NCI-H446 treated with DMSO at 0.1 percent for 48 hours (cell line): ENCODE measurements at regions not wholly inside any gene's neighbourhood (a gene's known extent, or its start where the extent isn't known, plus 50 kb on each side); places are given as distances from the start of the nearest gene placed in this dataset.
"Not testable (repeated sequence)": the region's sequence is repeated elsewhere in the genome, so short reads cannot be mapped to it uniquely, and the experiment has no call there.

Source experiments
- DNase-seq: peaks from one replicate; lab custom pipeline; 2025; lab: John Stamatoyannopoulos, UW

DNA sequence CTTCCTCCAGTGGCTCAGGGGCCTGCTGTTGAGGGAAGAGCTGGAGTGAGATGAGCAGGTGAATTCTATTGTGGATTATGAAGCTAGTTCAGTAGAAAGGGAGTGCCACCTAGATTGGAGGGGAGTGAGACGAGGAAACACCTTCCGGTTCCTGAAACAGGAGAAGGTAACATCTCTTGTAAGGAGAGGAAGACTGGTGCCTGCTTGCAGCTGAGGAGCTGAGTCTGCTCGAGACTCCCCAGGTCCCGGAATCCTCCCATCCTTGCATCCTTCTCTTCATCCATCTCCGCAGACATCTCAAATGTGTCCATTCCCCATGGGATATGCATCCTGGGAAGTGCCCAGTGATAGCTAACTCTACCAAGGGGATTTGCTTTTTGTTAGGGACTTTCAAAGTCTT is 242.9 kb upstream of the ZFP64 start:
- no peak for DNase-seq

DNA sequence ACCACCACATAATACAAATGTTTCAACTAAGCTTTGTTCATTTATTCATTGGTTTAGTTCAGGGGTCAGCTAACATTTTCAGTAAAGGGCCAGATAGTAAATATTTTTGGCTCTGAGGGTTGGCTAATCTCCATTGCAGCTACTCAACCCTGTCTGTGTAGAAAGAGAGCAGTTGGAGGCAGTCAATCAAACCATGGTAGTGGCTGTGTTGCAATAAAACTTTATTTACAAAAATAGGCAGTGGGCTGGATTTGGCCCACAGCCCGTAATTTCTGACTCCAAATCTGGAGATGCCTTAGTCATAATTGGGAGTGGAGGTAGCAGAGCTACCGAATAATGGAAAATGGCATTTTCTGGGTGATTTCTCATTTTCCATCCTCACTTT is 242.5 kb upstream of the ZFP64 start:
- DNase-seq: no peak

DNA sequence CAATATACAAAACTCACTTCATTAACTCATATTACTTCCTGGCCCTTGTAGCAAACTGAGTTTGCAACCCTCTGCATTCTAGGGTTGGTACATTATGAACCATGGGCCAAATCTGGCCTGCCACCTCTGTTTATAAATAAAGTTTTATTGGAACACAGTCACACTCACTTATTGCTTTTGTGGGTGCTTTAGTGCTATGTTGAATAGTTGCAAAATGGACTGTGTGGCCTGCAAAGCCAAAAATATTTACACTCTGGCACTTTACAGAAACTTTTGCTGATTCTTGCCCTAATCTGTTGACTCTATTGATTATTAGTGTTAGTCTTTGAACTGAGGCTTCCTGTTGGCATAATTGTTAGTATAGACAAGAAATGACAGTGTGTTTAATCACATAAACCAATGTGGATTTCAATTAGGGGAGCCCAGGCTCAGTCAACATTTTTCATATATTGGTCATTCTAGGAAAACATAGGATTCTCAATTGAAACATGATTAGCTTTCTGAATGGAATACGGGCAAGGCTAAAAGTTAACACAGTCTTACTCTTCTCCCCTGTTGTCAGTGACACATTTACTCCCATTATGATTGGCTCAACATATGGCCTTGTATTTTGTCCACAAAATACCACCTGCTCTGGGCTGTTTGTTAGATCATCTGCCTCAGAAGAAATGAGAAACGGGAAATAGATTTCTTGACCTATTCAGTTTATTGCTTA is 241.9 kb upstream of the ZFP64 start:
- DNase-seq: no peak

DNA sequence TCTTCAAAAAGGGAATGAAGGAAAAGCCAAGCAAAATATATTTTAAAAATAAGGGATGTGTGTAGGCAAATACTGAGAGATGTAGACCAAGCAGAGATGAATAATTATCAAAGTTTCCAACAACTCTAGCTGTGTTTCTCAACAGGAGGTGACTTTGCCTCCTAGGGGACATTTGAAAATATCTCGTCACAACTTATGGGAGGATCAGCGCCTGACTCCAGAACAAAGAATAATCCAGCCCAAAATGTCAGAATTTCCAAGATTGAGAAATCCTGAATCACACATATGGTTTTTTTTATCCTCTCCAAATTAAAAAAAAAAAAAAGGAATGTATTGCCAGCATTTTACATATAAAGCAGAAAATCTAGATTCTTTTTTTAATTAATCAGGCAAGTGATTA is 241.2 kb upstream of the ZFP64 start:
- DNase-seq: no peak

DNA sequence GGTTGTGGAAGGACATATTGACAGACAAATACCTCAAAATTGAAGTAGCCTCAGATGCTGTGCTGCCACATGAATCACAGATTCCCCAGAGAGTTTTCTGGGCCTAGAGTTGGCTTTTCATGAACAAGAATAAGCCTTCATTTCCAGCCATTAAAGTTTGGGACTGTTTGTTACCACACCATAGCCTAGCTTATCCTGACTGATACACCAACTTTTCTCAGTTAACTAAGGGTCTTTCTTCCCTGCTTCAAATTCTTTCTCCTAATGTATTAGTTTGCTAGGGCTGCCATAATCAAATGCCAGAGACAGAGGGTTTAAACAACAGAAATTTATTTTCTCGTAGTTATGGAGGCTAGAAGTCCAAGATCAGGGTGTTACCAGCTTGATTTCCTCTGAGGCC is 237.4 kb upstream of the ZFP64 start:
- no peak for DNase-seq

DNA sequence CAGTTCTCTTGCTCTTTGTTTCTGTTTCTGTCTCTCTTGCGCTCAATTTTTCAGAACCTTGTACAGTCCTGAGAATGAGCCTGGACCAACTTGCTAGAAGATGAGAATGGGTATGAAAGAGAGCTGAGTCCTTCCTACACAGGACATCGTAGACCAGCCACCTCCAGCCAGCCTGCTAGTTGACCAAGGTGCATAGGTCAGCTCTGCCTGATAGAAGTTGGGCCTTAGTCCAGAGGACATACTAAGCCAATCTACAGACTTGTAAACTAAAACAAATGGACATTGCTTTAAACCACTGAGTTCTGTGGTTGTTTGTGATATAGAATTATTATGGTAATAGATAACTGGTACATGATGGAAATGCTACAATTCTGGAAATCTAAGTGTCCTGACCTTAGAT is 236.4 kb upstream of the ZFP64 start:
- no peak for DNase-seq

DNA sequence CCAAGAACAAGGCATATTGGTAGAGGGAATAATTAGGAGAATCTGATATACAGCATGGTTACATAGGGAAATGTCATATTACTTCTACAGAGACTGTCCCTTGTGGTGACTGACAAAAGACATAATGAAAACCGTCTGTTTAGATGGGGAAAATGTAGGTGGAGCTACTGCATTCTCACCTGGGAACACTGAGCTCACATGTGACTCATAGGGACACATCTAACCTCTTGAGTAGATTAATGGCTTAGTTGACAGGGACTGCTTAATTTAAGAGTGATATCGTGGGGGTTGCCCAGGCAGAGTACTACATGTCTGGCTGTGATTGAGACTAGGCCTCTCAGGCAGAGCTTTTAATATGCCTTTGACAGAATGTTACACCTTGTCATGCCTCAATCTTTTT is 235.3 kb upstream of the ZFP64 start:
- DNase-seq: no peak

DNA sequence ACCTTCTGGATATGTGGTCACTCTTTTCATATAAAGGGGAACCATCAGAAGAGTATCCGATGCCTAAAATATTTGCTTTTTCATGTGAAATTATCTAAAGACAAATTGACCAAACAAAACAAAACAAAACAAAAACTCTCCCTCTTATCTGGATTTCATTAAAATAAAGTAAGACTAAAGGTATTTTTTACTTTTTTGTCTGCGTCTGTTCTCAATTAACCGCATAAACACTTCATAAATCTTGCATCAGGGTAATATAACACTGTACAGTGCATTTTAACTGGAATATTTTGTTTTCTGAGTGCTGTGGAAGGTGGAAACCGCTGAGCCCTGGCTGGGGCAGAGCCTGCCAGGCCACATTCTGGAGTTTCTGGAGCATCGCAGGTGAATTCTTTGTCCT is 234.1 kb upstream of the ZFP64 start:
- no peak for DNase-seq

DNA sequence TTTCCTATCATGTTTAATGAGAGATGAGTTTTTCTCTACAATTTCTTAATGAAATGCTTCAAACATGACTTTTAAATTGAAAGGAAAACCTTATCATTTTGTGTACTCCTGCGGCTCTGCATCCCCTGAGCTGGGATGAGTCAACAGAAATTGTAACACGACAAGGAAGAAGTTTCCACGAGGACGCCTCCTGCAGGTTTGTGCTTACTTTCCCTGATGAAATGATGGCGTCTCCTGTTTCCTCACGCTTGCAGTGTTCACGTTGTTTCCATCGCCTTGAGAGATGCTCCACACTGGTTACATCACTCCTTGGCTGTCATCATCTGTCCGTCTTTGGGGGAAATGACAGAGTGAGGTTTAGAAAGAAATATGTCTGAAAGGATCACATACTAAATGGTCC is 233.7 kb upstream of the ZFP64 start:
- DNase-seq: no peak

DNA sequence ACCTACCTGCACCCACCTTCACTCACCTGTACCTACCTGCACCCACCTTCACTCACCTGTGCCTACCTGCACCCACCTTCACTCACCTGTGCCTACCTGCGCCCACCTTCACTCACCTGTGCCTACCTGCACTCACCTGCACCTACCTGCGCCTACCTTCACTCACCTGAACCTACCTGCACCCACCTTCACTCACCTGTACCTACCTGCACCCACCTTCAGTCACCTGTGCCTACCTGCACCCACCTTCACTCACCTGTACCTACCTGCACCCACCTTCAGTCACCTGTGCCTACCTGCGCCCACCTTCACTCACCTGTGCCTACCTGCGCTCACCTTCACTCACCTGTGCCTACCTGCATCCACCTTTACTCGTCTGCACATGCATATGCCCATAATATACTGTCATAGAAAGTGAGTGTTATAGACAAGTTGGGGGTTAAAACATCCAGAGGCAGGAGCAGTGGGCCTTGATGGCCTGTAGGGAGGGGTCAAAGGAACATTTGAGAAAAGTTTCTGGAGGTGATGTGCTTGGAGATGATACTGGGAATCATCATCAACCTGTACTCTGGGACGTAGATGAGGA is 232.9 kb upstream of the ZFP64 start:
- not testable (repeated sequence) for DNase-seq

DNA sequence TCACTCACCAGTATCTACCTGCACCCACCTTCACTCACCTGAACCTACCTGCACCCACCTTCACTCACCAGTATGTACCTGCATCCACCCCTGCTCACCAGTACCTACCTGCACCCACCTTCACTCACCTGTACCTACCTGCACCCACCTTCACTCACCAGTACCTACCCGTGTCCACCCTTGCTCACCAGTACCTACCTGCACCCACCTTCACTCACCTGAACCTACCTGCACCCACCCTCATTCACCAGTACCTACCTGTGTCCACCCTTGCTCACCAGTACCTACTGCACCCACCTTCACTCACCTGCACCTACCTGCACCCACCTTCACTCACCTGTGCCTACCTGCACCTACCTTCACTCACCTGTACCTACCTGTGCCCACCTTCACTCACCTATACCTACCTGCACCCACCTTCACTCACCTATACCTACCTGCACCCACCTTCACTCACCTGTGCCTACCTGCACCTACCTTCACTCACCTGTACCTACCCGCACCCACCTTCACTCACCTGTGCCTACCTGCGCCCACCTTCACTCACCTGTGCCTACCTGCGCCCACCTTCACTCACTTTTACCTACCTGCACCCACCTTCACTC is 232.1 kb upstream of the ZFP64 start:
- not testable (repeated sequence) for DNase-seq

DNA sequence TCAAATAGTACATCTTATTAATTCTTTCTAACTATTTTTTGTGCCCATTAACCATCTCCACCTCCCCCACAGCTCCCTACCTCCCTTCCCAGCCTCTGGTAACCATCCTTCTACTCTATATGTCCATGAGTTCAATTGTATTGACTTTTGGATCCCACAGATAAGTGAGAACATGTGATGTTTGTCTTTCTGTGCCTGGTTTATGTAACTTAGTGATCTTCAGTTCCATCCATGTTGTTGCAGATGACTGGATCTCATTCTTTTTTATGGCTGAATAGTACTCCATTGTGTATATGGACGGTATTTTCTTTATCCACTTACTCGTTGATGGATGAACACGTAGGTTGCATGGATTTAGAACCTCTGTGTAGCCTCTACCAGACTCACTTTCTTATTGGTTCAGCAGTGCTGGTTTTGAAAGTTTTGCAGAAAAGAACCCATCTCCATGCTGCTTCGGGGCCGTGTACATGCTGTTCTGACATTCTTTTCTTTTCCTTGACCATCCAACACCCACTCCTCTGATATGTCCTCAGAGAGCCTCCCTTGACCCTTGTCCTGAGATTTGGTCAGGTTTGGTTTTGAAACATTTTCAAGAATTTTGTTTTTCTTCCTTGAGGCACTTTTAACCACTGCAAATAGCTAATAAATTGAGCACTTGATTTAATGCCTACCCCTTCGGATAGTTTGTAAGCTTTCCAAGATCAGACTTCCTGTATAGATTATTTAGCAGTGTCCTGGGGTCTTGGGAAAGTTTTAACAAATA is 231.2 kb upstream of the ZFP64 start:
- DNase-seq: peak; percentile 23

DNA sequence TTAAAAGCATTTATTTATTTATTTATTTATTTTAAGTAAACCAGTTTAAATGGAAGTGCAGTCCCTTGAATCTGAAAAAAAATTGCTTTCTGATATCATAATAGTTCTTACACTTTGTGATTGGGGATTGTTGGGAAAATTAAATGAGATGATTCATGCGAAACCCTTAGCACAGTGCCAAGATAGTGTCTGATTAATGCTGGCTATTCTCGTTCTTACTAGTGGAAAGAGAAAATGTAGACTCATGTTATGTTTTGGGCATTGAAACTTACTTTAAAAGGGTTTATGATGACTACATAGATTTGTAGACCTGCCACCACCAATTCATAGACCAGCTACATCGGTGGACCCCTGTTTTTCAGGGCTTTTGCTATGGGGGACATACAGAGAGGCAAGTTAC is 229.2 kb upstream of the ZFP64 start:
- no peak for DNase-seq

DNA sequence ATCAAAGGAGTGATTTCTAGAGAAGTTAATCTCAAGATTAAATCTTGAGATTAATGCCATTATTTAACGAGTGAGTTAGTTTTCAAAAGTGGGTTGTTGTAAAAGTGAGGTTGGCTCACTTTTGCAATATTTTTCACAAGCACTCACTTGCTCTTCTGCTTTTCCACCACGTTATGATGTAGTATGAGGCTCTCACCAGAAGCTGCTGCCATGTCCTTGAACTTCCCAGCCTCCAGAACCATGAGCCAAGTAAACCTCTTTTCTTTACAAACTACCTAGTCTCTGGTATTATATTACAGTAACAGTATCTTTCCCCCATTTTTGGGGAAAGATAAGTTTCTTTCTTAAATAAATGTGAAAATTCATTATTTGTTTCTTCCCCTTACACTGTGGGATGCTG is 227.6 kb upstream of the ZFP64 start:
- DNase-seq: no peak

DNA sequence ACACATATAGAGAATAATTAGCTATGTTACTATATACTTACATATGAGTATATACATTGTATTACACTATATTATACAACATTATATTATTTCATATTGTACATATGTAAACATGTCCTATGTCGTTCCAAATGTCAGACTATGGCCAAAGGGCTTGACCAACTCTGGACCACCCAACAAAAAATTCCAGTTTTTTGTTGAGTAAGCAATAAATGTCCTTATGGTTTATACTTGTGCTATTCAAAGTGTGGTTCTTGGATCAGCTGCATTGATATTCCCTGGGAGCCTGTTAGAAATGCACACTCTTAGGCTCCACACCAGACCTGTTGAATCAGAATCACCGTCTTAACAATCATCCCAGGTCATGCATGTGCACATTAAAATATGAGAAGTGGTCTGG is 225.4 kb upstream of the ZFP64 start:
- no peak for DNase-seq

DNA sequence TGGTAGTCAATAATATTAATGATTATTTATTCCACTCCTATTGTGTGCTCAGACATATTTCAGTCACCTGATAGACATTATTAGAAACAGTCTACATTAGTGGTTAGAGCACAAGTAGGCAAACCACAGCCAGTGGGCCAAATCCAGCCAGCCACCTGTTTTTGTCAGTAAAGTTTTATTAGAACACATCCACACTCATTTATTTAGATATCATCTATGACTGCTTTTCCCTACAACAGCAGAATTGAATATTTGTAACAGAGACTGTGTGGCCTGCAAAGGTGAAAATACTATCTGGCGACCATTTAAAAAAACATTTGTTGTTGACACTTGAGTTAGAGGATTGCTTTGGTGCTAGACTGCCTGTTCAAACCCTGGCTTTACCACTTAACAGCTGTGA is 220.0 kb upstream of the ZFP64 start:
- DNase-seq: no peak

DNA sequence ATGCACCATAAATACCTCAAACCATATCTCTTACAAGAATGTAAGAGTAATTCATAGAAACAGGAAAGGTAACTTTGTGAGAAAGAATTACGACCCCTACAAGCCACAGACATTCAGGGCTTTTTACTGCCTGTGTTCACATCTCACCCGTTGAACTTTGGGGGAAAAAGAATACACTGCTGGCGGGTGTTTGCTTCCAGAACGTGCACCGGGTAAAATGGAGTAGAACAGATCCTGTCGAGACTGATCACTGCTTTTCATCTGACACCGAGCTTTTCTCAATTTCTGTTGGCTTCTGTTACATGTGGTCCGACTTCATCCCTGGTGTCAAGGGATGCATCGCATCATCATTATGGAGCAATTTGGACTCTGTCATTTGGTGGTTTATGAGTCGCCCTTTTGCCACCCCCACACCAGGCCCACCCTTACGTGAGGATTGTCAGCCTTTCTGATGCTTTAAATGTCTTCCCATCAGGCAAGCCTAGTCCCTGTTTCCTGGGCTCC is 219.2 kb upstream of the ZFP64 start:
- no peak for DNase-seq

DNA sequence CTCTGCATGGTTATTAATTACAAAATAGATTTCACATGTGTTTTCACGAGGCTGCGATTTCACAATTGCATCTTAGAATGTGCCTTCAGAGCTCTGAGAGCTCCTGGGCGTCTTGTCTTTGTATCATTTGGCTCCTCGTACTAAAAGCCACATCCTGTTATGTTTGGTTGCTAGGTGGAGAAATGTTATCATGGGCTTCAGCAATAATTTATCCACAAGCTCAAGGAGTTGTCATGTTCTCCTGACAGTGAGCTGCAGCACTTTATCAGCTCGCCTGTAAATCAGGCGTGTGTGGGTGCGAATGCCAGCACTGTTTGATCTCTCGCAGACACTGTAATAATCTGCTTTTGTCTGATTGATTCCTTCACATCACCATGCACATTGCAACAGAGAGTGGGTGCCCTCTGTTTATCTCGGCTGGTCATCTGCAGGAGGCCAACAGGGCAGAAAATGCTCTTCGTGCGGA is 218.6 kb upstream of the ZFP64 start:
- no peak for DNase-seq

DNA sequence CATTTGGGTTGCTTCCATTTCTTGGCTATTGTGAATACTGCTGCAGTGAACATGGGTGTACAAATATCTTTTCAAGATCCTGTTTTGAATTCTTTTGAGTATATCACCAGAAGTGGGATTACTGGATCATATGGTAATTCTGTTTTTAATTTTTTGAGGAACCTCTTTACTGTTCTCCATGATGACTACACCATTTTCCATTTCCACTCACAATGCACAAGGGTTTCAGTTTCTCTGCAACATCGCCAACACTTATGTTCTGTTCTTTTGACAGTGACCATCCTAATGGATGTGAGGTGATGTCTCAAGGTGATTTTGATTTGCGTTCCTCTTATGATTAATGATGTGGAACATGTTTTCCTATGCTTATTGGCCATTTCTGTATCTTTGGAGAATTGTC is 214.4 kb upstream of the ZFP64 start:
- DNase-seq: no peak

DNA sequence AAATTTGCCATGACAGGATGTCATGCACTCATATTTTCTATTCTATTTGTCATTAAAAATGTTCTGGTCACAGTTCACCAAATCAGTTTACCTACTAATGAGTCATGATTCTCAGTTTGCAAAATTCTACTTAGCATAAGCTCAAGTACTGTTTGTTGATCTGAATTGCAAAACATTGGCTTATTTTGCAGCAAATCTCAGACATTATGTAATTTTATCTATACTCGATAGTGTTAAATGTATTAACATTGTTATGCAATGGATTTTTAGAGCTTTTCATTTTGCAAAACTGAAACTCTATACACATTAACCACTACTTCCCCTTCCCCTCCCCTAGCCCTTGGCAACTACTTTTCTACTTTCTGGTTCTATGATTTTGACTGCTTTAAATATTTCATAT is 213.8 kb upstream of the ZFP64 start:
- DNase-seq: no peak

DNA sequence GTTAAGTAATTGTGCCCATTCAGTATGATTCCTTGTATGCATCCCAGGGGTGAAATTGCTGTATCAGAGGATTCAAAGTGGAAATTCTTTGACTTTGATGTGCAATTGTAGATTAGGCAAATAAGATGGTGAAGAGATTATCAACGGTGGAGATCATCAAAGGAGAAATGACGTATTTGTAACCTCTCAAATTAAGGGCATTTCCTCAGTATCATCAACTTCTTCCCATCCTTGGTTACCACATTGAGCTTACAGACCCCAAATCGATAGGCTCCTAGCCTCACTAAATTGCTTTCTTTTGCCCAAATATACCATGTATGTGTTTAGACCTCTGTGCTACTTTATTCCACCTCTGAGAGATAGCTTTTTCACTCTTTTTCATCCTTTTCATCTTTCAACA is 213.1 kb upstream of the ZFP64 start:
- DNase-seq: no peak

DNA sequence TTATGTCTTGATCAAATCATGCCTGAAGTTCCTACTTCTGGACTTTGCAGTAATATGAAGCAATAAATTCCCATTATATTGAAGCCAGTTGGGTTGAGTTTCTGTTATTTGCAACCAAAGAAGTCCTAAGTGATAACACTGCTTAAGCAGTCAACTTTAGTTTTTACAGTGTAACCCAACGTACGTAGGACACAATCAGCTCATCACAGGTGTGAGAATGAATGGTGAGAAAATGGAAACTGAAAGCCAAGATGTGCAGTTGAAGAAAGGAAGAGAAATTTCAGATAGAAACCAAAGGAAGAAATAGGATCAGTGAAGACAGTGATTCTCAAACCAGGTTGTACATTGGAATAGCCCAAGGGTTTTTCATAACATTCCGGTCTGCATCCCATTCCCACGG is 211.4 kb upstream of the ZFP64 start:
- no peak for DNase-seq

DNA sequence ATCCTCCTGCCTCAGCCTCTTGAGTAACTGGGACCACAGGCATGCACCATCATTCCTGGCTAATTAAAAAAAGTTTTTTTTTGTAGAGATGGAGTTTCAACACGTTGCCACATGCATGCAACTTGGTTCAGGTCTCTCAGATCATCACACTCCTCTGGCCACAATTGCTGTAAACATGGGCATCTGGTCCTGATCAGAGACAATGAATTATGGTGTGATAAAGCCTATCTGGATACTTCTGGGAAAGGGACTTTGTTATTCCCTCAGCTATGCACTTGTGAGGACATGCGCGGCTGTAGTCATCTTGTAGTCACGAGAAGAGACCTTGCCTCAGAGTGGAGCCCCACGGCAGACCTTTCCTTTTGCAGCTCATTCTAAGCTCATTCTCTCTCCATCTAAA is 210.9 kb upstream of the ZFP64 start:
- DNase-seq: no peak
